ENCODE measurements at regions not wholly inside any gene's neighbourhood (a gene's known extent, or its start where the extent isn't known, plus 50 kb on each side); places are given as distances from the start of the nearest gene placed in this dataset.

GRCh38 chr5:2883771-2884170 lies 132.3 kb upstream of the IRX2 start:
- no peak for TF ChIP-seq POLR2A (IDR thresholded peaks at IDR 0.05)
- TF ChIP-seq, protein P1, sequence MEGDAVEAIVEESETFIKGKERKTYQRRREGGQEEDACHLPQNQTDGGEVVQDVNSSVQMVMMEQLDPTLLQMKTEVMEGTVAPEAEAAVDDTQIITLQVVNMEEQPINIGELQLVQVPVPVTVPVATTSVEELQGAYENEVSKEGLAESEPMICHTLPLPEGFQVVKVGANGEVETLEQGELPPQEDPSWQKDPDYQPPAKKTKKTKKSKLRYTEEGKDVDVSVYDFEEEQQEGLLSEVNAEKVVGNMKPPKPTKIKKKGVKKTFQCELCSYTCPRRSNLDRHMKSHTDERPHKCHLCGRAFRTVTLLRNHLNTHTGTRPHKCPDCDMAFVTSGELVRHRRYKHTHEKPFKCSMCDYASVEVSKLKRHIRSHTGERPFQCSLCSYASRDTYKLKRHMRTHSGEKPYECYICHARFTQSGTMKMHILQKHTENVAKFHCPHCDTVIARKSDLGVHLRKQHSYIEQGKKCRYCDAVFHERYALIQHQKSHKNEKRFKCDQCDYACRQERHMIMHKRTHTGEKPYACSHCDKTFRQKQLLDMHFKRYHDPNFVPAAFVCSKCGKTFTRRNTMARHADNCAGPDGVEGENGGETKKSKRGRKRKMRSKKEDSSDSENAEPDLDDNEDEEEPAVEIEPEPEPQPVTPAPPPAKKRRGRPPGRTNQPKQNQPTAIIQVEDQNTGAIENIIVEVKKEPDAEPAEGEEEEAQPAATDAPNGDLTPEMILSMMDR (IDR thresholded peaks at IDR 0.05) = no peak
